Cardiac muscle cell (in vitro differentiated cells and primary cell): ENCODE measurements at regions not wholly inside any gene's neighbourhood (a gene's known extent, or its start where the extent isn't known, plus 50 kb on each side); places are given as distances from the start of the nearest gene placed in this dataset.

ENCODE experiments used
- DNase-seq, 2 donors: peaks; one replicate each; pipeline versions ENCODE4 v3.0.0 to v3.0.0-alpha.2; 2010 to 2017; ENCODE audit warnings: low read depth in 1 of 2, low spot score in 1 of 2
- H3K27ac ChIP-seq: fragments of 200-600 bp; sonication (generic); 2 replicates; pipeline ENCODE4 v1.5.1; 2016
- H3K27me3 ChIP-seq: fragments of 200-600 bp; sonication (generic); 2 replicates; pipeline ENCODE4 v1.6.0; 2016; ENCODE audit warnings: control low read depth
- H3K36me3 ChIP-seq: fragments of 200-600 bp; sonication (generic); 2 replicates; pipeline ENCODE4 v1.5.1; 2016; ENCODE audit warnings: control low read depth
- H3K4me1 ChIP-seq: fragments of 200-600 bp; sonication (generic); 2 replicates; pipeline ENCODE4 v1.8.1; 2017; ENCODE audit warnings: low read depth, mild to moderate bottlenecking, mixed run types
- H3K4me3 ChIP-seq: fragments of 200-600 bp; sonication (generic); 2 replicates; pipeline ENCODE4 v1.5.1; 2016; ENCODE audit warnings: mild to moderate bottlenecking
- H3K9me3 ChIP-seq: fragments of 200-600 bp; sonication (generic); 2 replicates; pipeline ENCODE4 v1.5.1; 2017; ENCODE audit warnings: low read depth, mild to moderate bottlenecking, control low read depth
- CTCF ChIP-seq: IDR thresholded peaks from 2 replicates; pipeline ENCODE4 v1.5.1; 2012; ENCODE audit warnings: low read depth, mild to moderate bottlenecking, low read length

- Histone ChIP-seq H3K4me1 (no peaks in the 10 kb centered on the region), H3K9me3 (no peaks in the 10 kb centered on the region)
- DNase-seq = peak; percentile 7 to 37
These were observed 1981.7 kb upstream of the FLRT2 start for GRCh38 chr14:83548061-83548839.

GRCh38 chr14:83556065-83556464 lies 1973.9 kb upstream of the FLRT2 start:
- no peak for TF ChIP-seq CTCF
- Histone ChIP-seq H3K36me3 (no peaks in the 10 kb centered on the region), H3K9me3 (no peaks in the 10 kb centered on the region), H3K4me3 (no peak overlapping the region), H3K27ac (no peak overlapping the region), H3K27me3 (no peaks in the 10 kb centered on the region), H3K4me1 (no peaks in the 10 kb centered on the region)
- DNase-seq = peak in 1 of 2 donors; percentile 3

More at GRCh38 chr14:83548061-83548839, 1981.7 kb upstream of the FLRT2 start:
- H3K27me3 ChIP-seq = no peaks in the 10 kb centered on the region
- no peak overlapping the region for H3K27ac ChIP-seq
- no peaks in the 10 kb centered on the region for H3K36me3 ChIP-seq
- TF ChIP-seq CTCF = no peak
- no peak overlapping the region for H3K4me3 ChIP-seq

GRCh38 chr14:83556746-83557453 lies 1973.0 kb upstream of the FLRT2 start:
- Histone ChIP-seq H3K4me3 (no peak overlapping the region), H3K4me1 (no peaks in the 10 kb centered on the region), H3K27me3 (no peaks in the 10 kb centered on the region), H3K36me3 (no peaks in the 10 kb centered on the region), H3K27ac (no peak overlapping the region), H3K9me3 (no peaks in the 10 kb centered on the region)
- DNase-seq = peak in 1 of 2 donors; percentile 28
- no peak for TF ChIP-seq CTCF

GRCh38 chr14:83558946-83559345 lies 1971.0 kb upstream of the FLRT2 start:
- Histone ChIP-seq H3K27me3 (no peaks in the 10 kb centered on the region), H3K9me3 (no peaks in the 10 kb centered on the region), H3K36me3 (no peaks in the 10 kb centered on the region), H3K4me1 (no peaks in the 10 kb centered on the region), H3K4me3 (no peak overlapping the region), H3K27ac (no peak overlapping the region)
- TF ChIP-seq CTCF = no peak
- no peak for DNase-seq

GRCh38 chr14:83559721-83560120 lies 1970.2 kb upstream of the FLRT2 start:
- H3K4me3 ChIP-seq = no peak overlapping the region
- no peak for DNase-seq
- no peaks in the 10 kb centered on the region for H3K9me3 ChIP-seq
- TF ChIP-seq CTCF = no peak
- H3K36me3 ChIP-seq = no peaks in the 10 kb centered on the region
- H3K27me3 ChIP-seq = no peaks in the 10 kb centered on the region
- H3K4me1 ChIP-seq = no peaks in the 10 kb centered on the region
- no peak overlapping the region for H3K27ac ChIP-seq
